Brain pericyte (primary cell): ENCODE measurements at regions not wholly inside any gene's neighbourhood (a gene's known extent, or its start where the extent isn't known, plus 50 kb on each side); places are given as distances from the start of the nearest gene placed in this dataset.

Source experiments
- DNase-seq: peaks from one replicate; pipeline ENCODE4 v3.0.0-alpha.2; 2012; ENCODE audit warnings: low read depth, low spot score

DNA sequence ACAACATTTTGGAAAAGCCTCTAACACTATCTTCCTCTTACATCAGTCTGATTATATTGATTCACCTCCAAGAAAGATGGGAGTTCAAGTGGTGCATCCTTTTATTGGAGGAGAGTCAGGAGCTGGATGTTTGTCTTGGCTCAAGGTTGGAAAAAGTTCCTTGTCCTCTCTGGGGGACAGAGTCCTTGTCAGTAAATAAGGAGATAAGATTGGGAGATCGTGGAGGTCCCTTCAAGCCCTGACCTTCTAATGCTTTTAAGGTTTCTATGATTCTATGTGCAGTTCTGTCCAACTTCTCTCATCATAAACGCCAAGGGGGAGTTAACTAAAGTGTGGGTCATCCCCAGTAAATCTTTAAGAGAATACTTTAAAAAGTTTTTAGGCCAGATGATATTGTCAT lies 60.9 kb upstream of the CCBE1 start:
- DNase-seq: no peak

DNA sequence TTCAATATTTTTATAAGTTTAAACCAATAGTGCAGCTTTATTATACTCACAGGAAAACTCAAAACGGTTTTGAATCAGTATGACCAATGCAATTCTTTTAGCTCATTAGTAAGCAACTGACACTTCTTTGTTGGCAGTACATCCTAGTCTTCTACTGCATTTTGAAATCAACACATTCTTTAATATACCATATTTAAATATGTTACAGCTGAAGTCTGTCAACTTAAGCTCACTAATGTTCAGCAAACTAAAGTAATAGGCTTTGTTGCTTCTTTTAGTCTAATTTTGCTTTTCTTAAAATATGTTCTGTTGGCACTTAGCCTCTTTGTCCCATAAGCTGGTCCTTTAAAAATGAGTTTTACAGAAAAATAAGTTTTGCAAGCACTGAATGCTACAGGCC lies 55.4 kb upstream of the CCBE1 start:
- no peak for DNase-seq

DNA sequence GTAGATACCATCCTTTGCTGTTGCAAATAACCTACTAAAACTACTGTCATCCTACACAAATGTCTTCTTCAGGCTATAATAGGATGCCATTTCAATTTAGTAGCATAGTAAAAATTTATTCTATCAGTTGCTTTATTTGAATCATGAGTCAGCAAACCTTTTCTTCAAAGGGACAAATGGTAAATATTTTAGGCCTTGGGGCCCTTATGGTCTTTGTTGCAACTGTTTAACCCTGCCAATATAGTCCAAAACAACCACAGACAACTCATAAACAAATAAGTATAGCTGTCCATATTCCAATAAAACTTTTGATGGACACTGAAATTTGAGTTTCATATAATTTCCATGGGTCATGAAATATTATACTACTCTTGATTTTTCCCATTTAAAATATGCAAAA lies 54.0 kb upstream of the CCBE1 start:
- DNase-seq: no peak

DNA sequence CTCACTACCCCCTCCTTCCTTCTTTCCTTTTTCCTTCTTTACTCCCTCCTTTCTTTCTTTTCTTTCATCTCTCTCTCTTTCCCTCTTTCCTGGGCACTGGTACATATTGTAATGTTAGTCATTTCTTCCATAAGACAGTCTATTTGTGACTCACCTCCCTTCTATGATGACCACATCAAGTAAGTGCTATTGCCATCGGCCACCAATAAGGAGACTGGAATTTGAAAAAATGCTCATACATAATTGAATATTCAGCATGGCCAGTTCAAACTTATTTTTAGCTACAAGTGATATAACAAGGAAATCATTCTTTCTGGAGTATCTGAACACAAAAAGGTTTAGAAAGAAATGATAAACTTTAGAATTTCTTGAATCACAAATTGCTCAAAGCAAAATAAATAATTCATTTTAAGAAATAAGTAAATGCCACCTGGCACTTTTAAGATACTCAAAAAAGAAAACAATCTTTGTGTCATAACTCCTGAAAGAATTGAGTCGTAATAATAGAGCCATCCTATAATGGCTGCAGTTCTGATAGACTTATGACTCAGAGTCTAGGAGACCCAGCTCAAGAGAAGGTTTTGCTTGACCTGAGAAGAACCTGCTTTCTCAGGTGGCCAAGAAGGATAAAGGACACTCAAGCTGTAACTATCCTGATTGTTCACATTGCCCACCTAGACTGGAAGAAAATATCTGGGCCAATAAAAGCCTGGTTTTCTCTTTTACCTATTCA lies 51.6 kb upstream of the CCBE1 start:
- no peak for DNase-seq
